ENCODE measurements at regions not wholly inside any gene's neighbourhood (a gene's known extent, or its start where the extent isn't known, plus 50 kb on each side); places are given as distances from the start of the nearest gene placed in this dataset.

GRCh38 chr5:67989456-67989855 lies 226.1 kb upstream of the PIK3R1 start:
- TF ChIP-seq, protein P1, sequence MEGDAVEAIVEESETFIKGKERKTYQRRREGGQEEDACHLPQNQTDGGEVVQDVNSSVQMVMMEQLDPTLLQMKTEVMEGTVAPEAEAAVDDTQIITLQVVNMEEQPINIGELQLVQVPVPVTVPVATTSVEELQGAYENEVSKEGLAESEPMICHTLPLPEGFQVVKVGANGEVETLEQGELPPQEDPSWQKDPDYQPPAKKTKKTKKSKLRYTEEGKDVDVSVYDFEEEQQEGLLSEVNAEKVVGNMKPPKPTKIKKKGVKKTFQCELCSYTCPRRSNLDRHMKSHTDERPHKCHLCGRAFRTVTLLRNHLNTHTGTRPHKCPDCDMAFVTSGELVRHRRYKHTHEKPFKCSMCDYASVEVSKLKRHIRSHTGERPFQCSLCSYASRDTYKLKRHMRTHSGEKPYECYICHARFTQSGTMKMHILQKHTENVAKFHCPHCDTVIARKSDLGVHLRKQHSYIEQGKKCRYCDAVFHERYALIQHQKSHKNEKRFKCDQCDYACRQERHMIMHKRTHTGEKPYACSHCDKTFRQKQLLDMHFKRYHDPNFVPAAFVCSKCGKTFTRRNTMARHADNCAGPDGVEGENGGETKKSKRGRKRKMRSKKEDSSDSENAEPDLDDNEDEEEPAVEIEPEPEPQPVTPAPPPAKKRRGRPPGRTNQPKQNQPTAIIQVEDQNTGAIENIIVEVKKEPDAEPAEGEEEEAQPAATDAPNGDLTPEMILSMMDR (IDR thresholded peaks at IDR 0.05) = no peak
- TF ChIP-seq POLR2A (IDR thresholded peaks at IDR 0.05) = no peak

All from uterus (tissue), 2 donors.